Natural killer cell (primary cell): ENCODE measurements at regions not wholly inside any gene's neighbourhood (a gene's known extent, or its start where the extent isn't known, plus 50 kb on each side); places are given as distances from the start of the nearest gene placed in this dataset.

Experiments used
- ATAC-seq, 3 donors: fragments of 150-1000 bp in 2 of 3; fragments of 200-7000 bp in 1 of 3; cut with Tn5 transposase; 1 replicate in 1 of 3; 2 replicates in 2 of 3; pipeline ENCODE4 v1.10.0; 2021; ENCODE audit warnings: mild to moderate bottlenecking in 2 of 3, moderate library complexity in 2 of 3
- DNase-seq, 2 donors: peaks; one replicate each; pipeline versions ENCODE4 v3.0.0 to v3.0.0-alpha.2; 2013 to 2021; ENCODE audit warnings: mixed read lengths in 1 of 2
- H3K27ac ChIP-seq: one replicate; pipeline ENCODE4 v1.5.1; 2013; ENCODE audit warnings: mild to moderate bottlenecking, low read length
- H3K27me3 ChIP-seq: one replicate; pipeline ENCODE4 v1.6.1; 2013; ENCODE audit warnings: low read length; ENCODE audit not compliant: control insufficient read depth, insufficient read depth
- H3K36me3 ChIP-seq: one replicate; pipeline ENCODE4 v1.6.1; 2013; ENCODE audit warnings: low read length; ENCODE audit not compliant: control insufficient read depth, insufficient read depth
- H3K4me1 ChIP-seq: one replicate; pipeline ENCODE4 v1.6.1; 2013; ENCODE audit warnings: low read length; ENCODE audit not compliant: control insufficient read depth, insufficient read depth
- H3K4me3 ChIP-seq: one replicate; pipeline ENCODE4 v1.5.1; 2013; ENCODE audit warnings: low read length
- H3K9me3 ChIP-seq: one replicate; pipeline ENCODE4 v1.6.1; 2013; ENCODE audit warnings: low read length; ENCODE audit not compliant: control insufficient read depth, insufficient read depth
- H3K27ac Mint-ChIP-seq, 2 donors: one replicate each; pipeline ENCODE4 v1.8.0; 2022; ENCODE audit warnings: mild to moderate bottlenecking in 2 of 2, mixed read lengths in 2 of 2, moderate library complexity in 1 of 2
- H3K27me3 Mint-ChIP-seq, 2 donors: one replicate each; pipeline ENCODE4 v1.8.0; 2022; ENCODE audit warnings: low read depth in 2 of 2, mixed read lengths in 2 of 2
- H3K36me3 Mint-ChIP-seq: one replicate; pipeline ENCODE4 v1.8.0; 2022; ENCODE audit warnings: mixed read lengths
- H3K4me1 Mint-ChIP-seq, 2 donors: one replicate each; pipeline ENCODE4 v1.8.0; 2022; ENCODE audit warnings: mixed read lengths in 2 of 2
- H3K4me3 Mint-ChIP-seq: one replicate; pipeline ENCODE4 v1.8.0; 2022; ENCODE audit warnings: mild to moderate bottlenecking, moderate library complexity, mixed read lengths
- H3K9me3 Mint-ChIP-seq, 2 donors: one replicate each; pipeline ENCODE4 v1.8.0; 2022; ENCODE audit warnings: mixed read lengths in 2 of 2
- CTCF ChIP-seq: fragments of 200-600 bp; IDR thresholded peaks from one replicate; pipeline ENCODE4 v1.8.0; 2022; ENCODE audit warnings: antibody characterized with exemption
- WGBS: methylation state at CpG from one replicate; pipeline ENCODE4 v1.1.7; 2013; ENCODE audit warnings: missing lambda C conversion rate; ENCODE audit not compliant: insufficient coverage; 5-methylcytosine and 5-hydroxymethylcytosine counted together
- intact Hi-C: fragments of 100-400 bp; cut with micrococcal nuclease; formaldehyde crosslinking; loops from one replicate; pipeline ENCODE4 v1.14.2; 2022

DNA sequence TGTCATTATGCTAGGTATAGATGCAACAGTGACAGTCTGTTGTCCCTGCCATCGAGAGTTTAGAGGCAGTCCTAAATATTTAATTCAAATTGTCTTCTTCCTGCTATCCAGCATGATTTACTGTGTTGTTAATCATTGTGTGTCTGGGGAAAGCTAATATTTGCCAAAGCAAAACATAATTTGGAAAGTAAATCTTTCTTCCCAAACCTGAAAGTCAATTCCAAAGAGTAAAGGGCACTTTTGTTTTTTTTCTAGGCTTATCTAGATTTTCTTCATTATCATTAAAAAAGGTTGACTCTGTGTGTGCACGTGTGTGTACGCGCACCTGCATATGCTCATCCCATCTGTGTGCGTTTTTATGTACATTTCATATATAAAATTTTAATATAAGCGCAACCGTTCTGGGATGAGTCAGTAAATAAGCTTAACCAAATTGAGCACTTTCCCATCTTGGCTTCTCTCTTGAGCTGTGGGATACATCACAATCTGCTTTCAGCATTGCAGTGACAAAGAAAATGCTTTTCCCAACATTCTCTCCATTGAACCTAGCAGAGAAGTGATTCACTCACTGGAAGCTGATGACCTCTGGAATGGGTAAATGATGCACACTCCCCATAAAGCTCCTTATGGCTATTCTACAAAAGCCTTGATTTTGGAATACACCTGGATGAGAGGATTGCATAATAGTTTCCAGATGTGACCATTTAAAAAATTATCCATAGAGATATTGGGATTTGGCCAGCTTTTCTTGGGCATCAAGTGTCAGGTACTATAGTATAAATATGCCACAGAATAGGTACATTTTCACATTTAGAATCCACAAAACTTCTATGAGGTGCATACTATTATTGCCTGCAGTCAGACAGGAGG, 488.4 kb downstream of the ADCYAP1 start:
- H3K4me3 ChIP-seq, result no peak overlapping the region
- no peak for TF ChIP-seq CTCF

DNA sequence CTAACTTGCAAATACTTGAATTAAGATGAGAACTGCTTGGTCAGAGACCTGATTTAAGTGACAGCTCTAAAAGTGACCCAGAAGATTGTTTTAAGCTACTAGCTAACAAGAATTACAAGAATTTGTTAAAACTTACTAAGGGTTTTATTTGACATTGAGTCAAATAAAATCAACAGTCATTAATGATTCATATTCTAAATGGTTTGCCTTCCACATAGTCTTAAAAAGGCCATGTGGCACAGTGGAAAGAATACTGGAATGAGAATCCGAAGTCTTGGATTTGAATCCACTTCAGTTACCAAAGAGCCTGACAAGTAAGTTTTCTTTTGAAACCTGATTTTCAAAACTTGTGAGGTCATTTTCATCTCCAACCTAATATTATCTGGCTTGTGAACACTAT, 489.3 kb downstream of the ADCYAP1 start:
- ATAC-seq (no peak), DNase-seq (no peak)
- Histone ChIP-seq H3K27ac (no peak overlapping the region), H3K27me3 (no peaks in the 10 kb centered on the region), H3K4me1 (no peaks in the 10 kb centered on the region), H3K36me3 (no peaks in the 10 kb centered on the region), H3K4me3 (no peak overlapping the region), H3K9me3 (no peaks in the 10 kb centered on the region)
- Mint-ChIP-seq H3K27ac (no peak overlapping the region), H3K9me3 (peaks cover 13 to 16% of the 10 kb centered on the region in 2 donors), H3K36me3 (no peaks in the 10 kb centered on the region), H3K4me3 (no peak overlapping the region), H3K4me1 (no peaks in the 10 kb centered on the region), H3K27me3 (no peaks in the 10 kb centered on the region)
- no peak for TF ChIP-seq CTCF
- 100% methylated on average over 1 of the region's 1 CpG for WGBS
- intact Hi-C loops, result no loop called here

More for the DNA sequence above, 488.4 kb downstream of the ADCYAP1 start:
- Mint-ChIP-seq H3K36me3 (no peaks in the 10 kb centered on the region), H3K27ac (no peak overlapping the region), H3K4me1 (no peaks in the 10 kb centered on the region), H3K4me3 (no peak overlapping the region), H3K27me3 (no peaks in the 10 kb centered on the region), H3K9me3 (peaks cover 9 to 16% of the 10 kb centered on the region in 2 donors)
- DNase-seq (no peak), ATAC-seq (no peak)
- Histone ChIP-seq H3K4me1 (no peaks in the 10 kb centered on the region), H3K27ac (no peak overlapping the region), H3K9me3 (no peaks in the 10 kb centered on the region), H3K27me3 (no peaks in the 10 kb centered on the region), H3K36me3 (no peaks in the 10 kb centered on the region)
- intact Hi-C loops, result no loop called here
- 87% methylated on average over 7 of the region's 7 CpGs for WGBS

DNA sequence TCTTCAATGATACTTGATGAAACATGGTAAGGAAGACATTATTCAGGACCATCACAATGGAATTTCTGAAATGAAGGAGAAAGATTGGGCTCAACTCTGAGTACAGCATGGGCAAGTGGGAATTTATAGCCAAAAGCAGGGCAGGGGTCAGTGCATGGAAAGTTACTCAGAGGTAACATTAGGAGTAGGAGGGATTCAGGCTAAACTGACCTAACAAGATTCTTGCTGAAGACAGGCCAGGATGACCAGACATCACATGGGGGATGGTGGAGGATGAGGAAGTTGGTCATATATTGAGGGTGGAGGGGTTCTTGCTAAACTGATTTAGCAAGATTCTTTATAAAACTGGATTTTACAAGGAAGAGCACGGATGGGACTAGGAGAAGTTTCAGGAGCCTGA, 489.8 kb downstream of the ADCYAP1 start:
- Mint-ChIP-seq H3K36me3 (no peaks in the 10 kb centered on the region), H3K4me3 (no peak overlapping the region), H3K27me3 (no peaks in the 10 kb centered on the region), H3K27ac (no peak overlapping the region), H3K9me3 (peaks cover 13% of the 10 kb centered on the region in 2 donors), H3K4me1 (no peaks in the 10 kb centered on the region)
- 89% methylated on average over 1 of the region's 1 CpG for WGBS
- no peaks in the 10 kb centered on the region for H3K4me1 ChIP-seq
- ATAC-seq (no peak), DNase-seq (no peak)
- no peaks in the 10 kb centered on the region for H3K36me3 ChIP-seq
- H3K4me3 ChIP-seq, result no peak overlapping the region
- no peaks in the 10 kb centered on the region for H3K9me3 ChIP-seq
- H3K27me3 ChIP-seq, result no peaks in the 10 kb centered on the region
- no peak for TF ChIP-seq CTCF
- no peak overlapping the region for H3K27ac ChIP-seq
- intact Hi-C loops, result no loop called here

DNA sequence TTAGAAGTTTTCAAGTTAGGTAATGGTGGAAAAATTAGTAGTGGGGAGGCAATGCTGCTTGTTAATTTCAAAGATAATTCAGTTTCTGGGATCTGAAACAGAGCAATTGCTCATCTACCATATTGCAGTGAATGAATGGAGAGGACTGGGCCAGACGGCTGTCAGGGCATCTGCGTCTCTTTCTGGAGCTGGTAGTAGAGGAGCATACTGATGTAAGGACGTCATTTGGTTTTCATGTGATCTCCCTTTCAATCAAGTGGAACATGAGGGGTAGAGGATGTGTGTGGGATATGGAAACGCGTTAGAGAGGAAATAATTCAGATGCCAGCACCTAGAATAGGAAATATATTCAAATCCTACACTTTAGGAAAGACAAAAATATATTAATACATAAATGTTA, 490.3 kb downstream of the ADCYAP1 start:
- ATAC-seq (no peak), DNase-seq (no peak)
- Histone ChIP-seq H3K27ac (no peak overlapping the region), H3K4me3 (no peak overlapping the region), H3K9me3 (no peaks in the 10 kb centered on the region), H3K4me1 (no peaks in the 10 kb centered on the region), H3K27me3 (no peaks in the 10 kb centered on the region), H3K36me3 (no peaks in the 10 kb centered on the region)
- 90% methylated on average over 3 of the region's 5 CpGs for WGBS
- Mint-ChIP-seq H3K36me3 (no peaks in the 10 kb centered on the region), H3K4me3 (no peak overlapping the region), H3K4me1 (no peaks in the 10 kb centered on the region), H3K27ac (no peak overlapping the region), H3K9me3 (peaks cover 13 to 18% of the 10 kb centered on the region in 2 donors), H3K27me3 (no peaks in the 10 kb centered on the region)
- TF ChIP-seq CTCF, result no peak
- intact Hi-C loops, result no loop called here
